ENCODE measurements at regions not wholly inside any gene's neighbourhood (a gene's known extent, or its start where the extent isn't known, plus 50 kb on each side); places are given as distances from the start of the nearest gene placed in this dataset.
"Not testable (repeated sequence)": the region's sequence is repeated elsewhere in the genome, so short reads cannot be mapped to it uniquely, and the experiment has no call there.

DNA sequence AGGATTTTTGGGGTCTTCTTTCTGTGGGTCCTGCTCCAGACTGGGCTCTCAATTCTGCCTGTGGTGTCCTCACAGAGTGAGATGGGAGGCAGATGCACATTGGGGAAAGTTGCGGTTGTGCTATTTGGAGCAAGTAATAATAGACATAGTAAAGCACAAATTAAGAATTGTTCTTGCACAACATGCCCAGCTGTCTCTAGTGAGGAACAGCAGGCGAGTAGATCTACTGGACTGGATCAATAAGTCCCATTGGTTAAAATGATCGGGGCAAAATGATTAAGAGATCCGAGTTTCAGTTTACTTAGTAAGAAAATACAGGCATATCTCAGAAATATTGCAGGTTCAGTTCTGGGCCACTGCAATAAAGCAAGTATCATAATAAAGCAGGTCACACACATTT, 448.3 kb upstream of the PROX1 start:
- no peaks in the 10 kb centered on the region for H3K9me3 ChIP-seq (ENCODE audit: control insufficient read depth, low read depth, low read length)

DNA sequence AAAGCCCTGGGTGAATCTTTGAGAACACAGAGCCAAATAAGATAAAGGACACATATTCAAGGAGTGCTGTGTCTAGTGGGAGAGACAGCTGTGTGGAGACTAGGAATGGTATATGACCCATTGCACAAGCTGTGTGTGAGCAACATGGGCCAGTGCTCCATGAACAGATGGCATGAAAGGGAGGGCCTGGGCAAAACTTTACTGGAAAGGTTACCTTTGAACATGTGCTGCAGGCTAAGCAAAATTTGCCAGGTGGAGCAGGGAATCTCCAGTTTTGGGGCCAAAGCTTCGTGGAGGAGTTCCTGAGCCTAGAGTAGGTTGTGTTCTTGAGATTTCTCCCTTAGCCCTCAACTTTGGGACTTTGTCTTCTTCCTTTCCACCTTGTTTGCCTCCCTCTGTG, 446.1 kb upstream of the PROX1 start:
- no peaks in the 10 kb centered on the region for H3K4me1 ChIP-seq (ENCODE audit: control insufficient read depth, extremely low read depth, insufficient read depth, low read length)
- dilution Hi-C loops (cut with MboI; ENCODE audit: extremely low pct_ligation_motif_present, low sequenced_read_pairs) = no loop called here
- H3K9ac ChIP-seq (ENCODE audit: control insufficient read depth, extremely low read depth, insufficient read depth, low read length) = no peak overlapping the region
- H4K20me1 ChIP-seq (ENCODE audit: control insufficient read depth, extremely low read depth, insufficient read depth, low read length) = no peaks in the 10 kb centered on the region
- no peak for DNase-seq (ENCODE audit: low read depth, low spot score)
- no peaks in the 10 kb centered on the region for H3K36me3 ChIP-seq (ENCODE audit: control insufficient read depth in 2 of 2, extremely low read depth in 1 of 2, insufficient read depth in 2 of 2, low read length in 2 of 2)
- H3K4me2 ChIP-seq (ENCODE audit: control insufficient read depth, extremely low read depth, insufficient read depth, low read depth, low read length) = no peak overlapping the region
- H3K27me3 ChIP-seq (ENCODE audit: control insufficient read depth, extremely low read depth, insufficient read depth, low read length) = no peaks in the 10 kb centered on the region
- H3K27ac ChIP-seq (ENCODE audit: control insufficient read depth, insufficient read depth, low read length) = no peak overlapping the region
- FAIRE-seq = no peak
- H3K9me1 ChIP-seq (ENCODE audit: control insufficient read depth, extremely low read depth, insufficient read depth, low read length) = no peaks in the 10 kb centered on the region
- no peak overlapping the region for H2AFZ ChIP-seq (ENCODE audit: control insufficient read depth, low read length)
- H3K79me2 ChIP-seq (ENCODE audit: control insufficient read depth, insufficient read depth, low read length) = no peaks in the 10 kb centered on the region
- TF ChIP-seq, protein P1, sequence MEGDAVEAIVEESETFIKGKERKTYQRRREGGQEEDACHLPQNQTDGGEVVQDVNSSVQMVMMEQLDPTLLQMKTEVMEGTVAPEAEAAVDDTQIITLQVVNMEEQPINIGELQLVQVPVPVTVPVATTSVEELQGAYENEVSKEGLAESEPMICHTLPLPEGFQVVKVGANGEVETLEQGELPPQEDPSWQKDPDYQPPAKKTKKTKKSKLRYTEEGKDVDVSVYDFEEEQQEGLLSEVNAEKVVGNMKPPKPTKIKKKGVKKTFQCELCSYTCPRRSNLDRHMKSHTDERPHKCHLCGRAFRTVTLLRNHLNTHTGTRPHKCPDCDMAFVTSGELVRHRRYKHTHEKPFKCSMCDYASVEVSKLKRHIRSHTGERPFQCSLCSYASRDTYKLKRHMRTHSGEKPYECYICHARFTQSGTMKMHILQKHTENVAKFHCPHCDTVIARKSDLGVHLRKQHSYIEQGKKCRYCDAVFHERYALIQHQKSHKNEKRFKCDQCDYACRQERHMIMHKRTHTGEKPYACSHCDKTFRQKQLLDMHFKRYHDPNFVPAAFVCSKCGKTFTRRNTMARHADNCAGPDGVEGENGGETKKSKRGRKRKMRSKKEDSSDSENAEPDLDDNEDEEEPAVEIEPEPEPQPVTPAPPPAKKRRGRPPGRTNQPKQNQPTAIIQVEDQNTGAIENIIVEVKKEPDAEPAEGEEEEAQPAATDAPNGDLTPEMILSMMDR (optimal IDR thresholded peaks at IDR 0.05 in 1 of 3, IDR thresholded peaks at IDR 0.05 in 1 of 3, conservative IDR thresholded peaks at IDR 0.05 in 1 of 3; ENCODE audit: extremely low read depth in 1 of 3, insufficient read depth in 2 of 3, low read length in 3 of 3) = no peak
- TF ChIP-seq EZH2 (IDR thresholded peaks at IDR 0.05; ENCODE audit: low read length) = no peak
- H3K9me3 ChIP-seq (ENCODE audit: control insufficient read depth, low read depth, low read length) = no peaks in the 10 kb centered on the region
- H3K4me3 ChIP-seq (ENCODE audit: control insufficient read depth in 2 of 3, extremely low read depth in 1 of 3, insufficient read depth in 2 of 3, low read depth in 1 of 3, low read length in 3 of 3) = no peak overlapping the region

More for the DNA sequence above, 448.3 kb upstream of the PROX1 start:
- dilution Hi-C loops (cut with MboI; ENCODE audit: extremely low pct_ligation_motif_present, low sequenced_read_pairs) = no loop called here
- TF ChIP-seq EZH2 (IDR thresholded peaks at IDR 0.05; ENCODE audit: low read length) = no peak
- TF ChIP-seq, protein P1 (optimal IDR thresholded peaks at IDR 0.05 in 1 of 3, IDR thresholded peaks at IDR 0.05 in 1 of 3, conservative IDR thresholded peaks at IDR 0.05 in 1 of 3; ENCODE audit: extremely low read depth in 1 of 3, insufficient read depth in 2 of 3, low read length in 3 of 3) = no peak
- DNase-seq (ENCODE audit: low read depth, low spot score) (no peak), FAIRE-seq (no peak)
- H3K27me3 ChIP-seq (ENCODE audit: control insufficient read depth, extremely low read depth, insufficient read depth, low read length) = no peaks in the 10 kb centered on the region
- no peaks in the 10 kb centered on the region for H4K20me1 ChIP-seq (ENCODE audit: control insufficient read depth, extremely low read depth, insufficient read depth, low read length)
- H3K4me1 ChIP-seq (ENCODE audit: control insufficient read depth, extremely low read depth, insufficient read depth, low read length) = no peaks in the 10 kb centered on the region
- H3K79me2 ChIP-seq (ENCODE audit: control insufficient read depth, insufficient read depth, low read length) = no peaks in the 10 kb centered on the region
- H2AFZ ChIP-seq (ENCODE audit: control insufficient read depth, low read length) = no peak overlapping the region
- no peak overlapping the region for H3K4me3 ChIP-seq (ENCODE audit: control insufficient read depth in 2 of 3, extremely low read depth in 1 of 3, insufficient read depth in 2 of 3, low read depth in 1 of 3, low read length in 3 of 3)
- H3K36me3 ChIP-seq (ENCODE audit: control insufficient read depth in 2 of 2, extremely low read depth in 1 of 2, insufficient read depth in 2 of 2, low read length in 2 of 2) = no peaks in the 10 kb centered on the region
- H3K27ac ChIP-seq (ENCODE audit: control insufficient read depth, insufficient read depth, low read length) = no peak overlapping the region
- no peak overlapping the region for H3K9ac ChIP-seq (ENCODE audit: control insufficient read depth, extremely low read depth, insufficient read depth, low read length)
- H3K9me1 ChIP-seq (ENCODE audit: control insufficient read depth, extremely low read depth, insufficient read depth, low read length) = no peaks in the 10 kb centered on the region
- no peak overlapping the region for H3K4me2 ChIP-seq (ENCODE audit: control insufficient read depth, extremely low read depth, insufficient read depth, low read depth, low read length)

DNA sequence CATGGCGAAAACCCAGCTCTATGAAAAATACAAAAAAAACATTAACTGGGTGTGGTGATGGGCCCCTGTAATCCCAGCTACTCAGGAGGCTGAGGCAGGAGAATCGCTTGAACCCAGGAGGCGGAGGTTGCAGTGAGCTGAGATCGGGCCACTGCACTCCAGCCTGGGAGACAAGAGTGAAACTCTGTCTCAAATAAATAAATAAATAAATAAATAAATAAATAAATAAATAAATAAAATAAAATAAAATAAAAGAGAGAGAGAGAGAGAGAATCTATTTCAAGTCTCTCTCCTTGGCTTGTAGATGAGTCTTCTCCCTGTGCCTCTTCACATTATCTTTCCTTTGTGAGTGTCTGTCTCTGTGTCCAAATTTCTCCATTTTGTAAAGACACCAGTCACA, 442.6 kb upstream of the PROX1 start:
- H2AFZ ChIP-seq (ENCODE audit: control insufficient read depth, low read length); H3K4me3 ChIP-seq (ENCODE audit: control insufficient read depth in 2 of 3, extremely low read depth in 1 of 3, insufficient read depth in 2 of 3, low read depth in 1 of 3, low read length in 3 of 3); H3K9me3 ChIP-seq (ENCODE audit: control insufficient read depth, low read depth, low read length); H3K9me1 ChIP-seq (ENCODE audit: control insufficient read depth, extremely low read depth, insufficient read depth, low read length); H4K20me1 ChIP-seq (ENCODE audit: control insufficient read depth, extremely low read depth, insufficient read depth, low read length); H3K79me2 ChIP-seq (ENCODE audit: control insufficient read depth, insufficient read depth, low read length); H3K36me3 ChIP-seq (ENCODE audit: control insufficient read depth in 2 of 2, extremely low read depth in 1 of 2, insufficient read depth in 2 of 2, low read length in 2 of 2); H3K9ac ChIP-seq (ENCODE audit: control insufficient read depth, extremely low read depth, insufficient read depth, low read length); H3K4me1 ChIP-seq (ENCODE audit: control insufficient read depth, extremely low read depth, insufficient read depth, low read length); H3K4me2 ChIP-seq (ENCODE audit: control insufficient read depth, extremely low read depth, insufficient read depth, low read depth, low read length); dilution Hi-C loops (cut with MboI; ENCODE audit: extremely low pct_ligation_motif_present, low sequenced_read_pairs); FAIRE-seq; H3K27ac ChIP-seq (ENCODE audit: control insufficient read depth, insufficient read depth, low read length); H3K27me3 ChIP-seq (ENCODE audit: control insufficient read depth, extremely low read depth, insufficient read depth, low read length); DNase-seq (ENCODE audit: low read depth, low spot score): not testable (repeated sequence)
